Esophagus squamous epithelium (tissue), 5 donors: ENCODE measurements at regions not wholly inside any gene's neighbourhood (a gene's known extent, or its start where the extent isn't known, plus 50 kb on each side); places are given as distances from the start of the nearest gene placed in this dataset.

Source experiments
- DNase-seq: peaks from one replicate; lab custom pipeline; 2025; lab: John Stamatoyannopoulos, UW
- H3K27ac ChIP-seq, 4 donors: fragments of 200-600 bp; sonication (generic); one replicate each; pipeline ENCODE4 v1.5.1; 2016 to 2019; ENCODE audit warnings: mild to moderate bottlenecking in 1 of 4
- H3K27me3 ChIP-seq, 4 donors: fragments of 200-600 bp; sonication (generic); 1 replicate in 3 of 4; 2 replicates in 1 of 4; pipeline versions ENCODE4 v1.5.1 to v1.6.0; 2017 to 2021; ENCODE audit warnings: antibody characterized with exemption in 1 of 4
- H3K36me3 ChIP-seq, 3 donors: fragments of 200-600 bp; sonication (generic); one replicate each; pipeline ENCODE4 v1.5.1; 2016 to 2019
- H3K4me1 ChIP-seq, 3 donors: fragments of 200-600 bp; sonication (generic); one replicate each; pipeline ENCODE4 v1.5.1; 2017 to 2019
- H3K4me3 ChIP-seq, 4 donors: fragments of 200-600 bp; sonication (generic); 1 replicate in 3 of 4; 2 replicates in 1 of 4; pipeline ENCODE4 v1.5.1; 2016 to 2019; ENCODE audit warnings: mild to moderate bottlenecking in 2 of 4, moderate library complexity in 1 of 4
- H3K9me3 ChIP-seq, 3 donors: fragments of 200-600 bp; sonication (generic); one replicate each; pipeline ENCODE4 v1.5.1; 2016 to 2019
- CTCF ChIP-seq, 6 experiments: fragments of 450-650 bp in 4 of 6; fragments of 200-600 bp in 2 of 6; sonication (generic) in 2 of 6; IDR thresholded peaks; one replicate each; pipeline ENCODE4 v1.5.1; 2016 to 2019; ENCODE audit warnings: antibody characterized with exemption in 6 of 6, mild to moderate bottlenecking in 4 of 6, moderate library complexity in 4 of 6
- POLR2A ChIP-seq, 4 donors: fragments of 450-650 bp; IDR thresholded peaks; one replicate each; pipeline ENCODE4 v1.6.1; 2017; ENCODE audit warnings: antibody characterized with exemption in 4 of 4, mild to moderate bottlenecking in 4 of 4, moderate library complexity in 3 of 4
- WGBS, 2 donors: methylation state at CpG; one replicate each; pipeline ENCODE4 v1.1.5; 2018; 5-methylcytosine and 5-hydroxymethylcytosine counted together
- intact Hi-C: fragments of 100-400 bp; cut with DNase I; formaldehyde crosslinking; loops from one replicate; pipeline ENCODE4 v1.15.0; 2022
- donor health status: DM: yes; HTN: yes; CAD: no.

- Histone ChIP-seq H3K4me3 (no peak overlapping the region), H3K4me1 (no peaks in the 10 kb centered on the region), H3K9me3 (peaks cover 0 to 5% (median 0%) of the 10 kb centered on the region in 3 donors), H3K27ac (no peak overlapping the region), H3K27me3 (no peaks in the 10 kb centered on the region), H3K36me3 (no peaks in the 10 kb centered on the region)
- TF ChIP-seq POLR2A (IDR thresholded peaks at IDR 0.05): no peak
- no peak for TF ChIP-seq CTCF (IDR thresholded peaks at IDR 0.05)
- intact Hi-C loops: no loop called here
- no peak for DNase-seq
Measured at GRCh38 chr2:67596871-67597270, 199.7 kb downstream of the ETAA1 start.

GRCh38 chr2:67599561-67599960, 202.4 kb downstream of the ETAA1 start:
- Histone ChIP-seq H3K9me3 (peaks cover 0 to 3% (median 0%) of the 10 kb centered on the region in 3 donors), H3K27ac (no peak overlapping the region), H3K4me3 (no peak overlapping the region), H3K4me1 (no peaks in the 10 kb centered on the region), H3K36me3 (no peaks in the 10 kb centered on the region), H3K27me3 (no peaks in the 10 kb centered on the region)
- intact Hi-C loops: no loop called here
- no peak for DNase-seq
- TF ChIP-seq POLR2A (IDR thresholded peaks at IDR 0.05) (no peak), CTCF (IDR thresholded peaks at IDR 0.05) (no peak)

GRCh38 chr2:67600222-67600871, 203.2 kb downstream of the ETAA1 start:
- Histone ChIP-seq H3K4me1 (no peaks in the 10 kb centered on the region), H3K9me3 (no peaks in the 10 kb centered on the region), H3K27ac (no peak overlapping the region), H3K36me3 (no peaks in the 10 kb centered on the region), H3K4me3 (no peak overlapping the region), H3K27me3 (no peaks in the 10 kb centered on the region)
- no peak for DNase-seq
- no peak for TF ChIP-seq POLR2A (IDR thresholded peaks at IDR 0.05)
- TF ChIP-seq CTCF (IDR thresholded peaks at IDR 0.05): no peak
- intact Hi-C loops: no loop called here
- WGBS, 2 donors: 74 to 82% methylated on average over 9 to 10 of the region's 10 CpGs

- no peak for TF ChIP-seq CTCF (IDR thresholded peaks at IDR 0.05)
- TF ChIP-seq POLR2A (IDR thresholded peaks at IDR 0.05): no peak
- Histone ChIP-seq H3K27ac (no peak overlapping the region), H3K27me3 (no peaks in the 10 kb centered on the region), H3K36me3 (no peaks in the 10 kb centered on the region), H3K9me3 (no peaks in the 10 kb centered on the region), H3K4me3 (no peak overlapping the region), H3K4me1 (no peaks in the 10 kb centered on the region)
- intact Hi-C loops: no loop called here
- WGBS, 2 donors: 38 to 55% methylated on average over 1 of the region's 1 CpG
- no peak for DNase-seq
Measured at GRCh38 chr2:67600946-67601345, 203.8 kb downstream of the ETAA1 start.

GRCh38 chr2:67604360-67604759, 207.2 kb downstream of the ETAA1 start:
- no peaks in the 10 kb centered on the region for H3K36me3 ChIP-seq
- no peak for TF ChIP-seq POLR2A (IDR thresholded peaks at IDR 0.05)
- TF ChIP-seq CTCF (IDR thresholded peaks at IDR 0.05): no peak

More at GRCh38 chr2:67604360-67604759, 207.2 kb downstream of the ETAA1 start:
- Histone ChIP-seq H3K27me3 (no peaks in the 10 kb centered on the region), H3K9me3 (no peaks in the 10 kb centered on the region), H3K4me3 (no peak overlapping the region), H3K4me1 (no peaks in the 10 kb centered on the region), H3K27ac (no peak overlapping the region)
- DNase-seq: no peak
- intact Hi-C loops: no loop called here
- WGBS, 2 donors: 89 to 100% methylated on average over 1 of the region's 1 CpG
